ENCODE measurements at regions not wholly inside any gene's neighbourhood (a gene's known extent, or its start where the extent isn't known, plus 50 kb on each side); places are given as distances from the start of the nearest gene placed in this dataset.

GRCh38 chr4:147117431-147117830 lies 171.8 kb upstream of the TTC29 start:
- peaks cover 6 to 7% of the 10 kb centered on the region in 2 donors for H3K9me3 ChIP-seq
- peak overlapping the region; percentile 8 to 21 for H3K27ac ChIP-seq
- H3K36me3 ChIP-seq, result no peaks in the 10 kb centered on the region
- intact Hi-C loops (cut with DNase I; ENCODE audit: low total_unique reads), result no loop called here
- TF ChIP-seq POLR2A (IDR thresholded peaks at IDR 0.05) (no peak), POLR2AphosphoS5 (IDR thresholded peaks at IDR 0.05) (no peak), CTCF (IDR thresholded peaks at IDR 0.05) (no peak)
- H3K27me3 ChIP-seq, result no peaks in the 10 kb centered on the region
- no peaks in the 10 kb centered on the region for H3K4me1 ChIP-seq
- DNase-seq (ENCODE audit: low spot score in 2 of 2), result no peak
- H3K4me3 ChIP-seq, result no peak overlapping the region

GRCh38 chr4:147118528-147118927 lies 172.9 kb upstream of the TTC29 start:
- Histone ChIP-seq H3K27ac (no peak overlapping the region), H3K4me3 (no peak overlapping the region), H3K4me1 (no peaks in the 10 kb centered on the region), H3K27me3 (no peaks in the 10 kb centered on the region), H3K36me3 (no peaks in the 10 kb centered on the region), H3K9me3 (peaks cover 6 to 7% of the 10 kb centered on the region in 2 donors)
- TF ChIP-seq POLR2AphosphoS5 (IDR thresholded peaks at IDR 0.05) (no peak), CTCF (IDR thresholded peaks at IDR 0.05) (no peak), POLR2A (IDR thresholded peaks at IDR 0.05) (no peak)
- no peak for DNase-seq (ENCODE audit: low spot score in 2 of 2)
- intact Hi-C loops (cut with DNase I; ENCODE audit: low total_unique reads), result no loop called here

GRCh38 chr4:147122685-147123084 lies 177.0 kb upstream of the TTC29 start:
- Histone ChIP-seq H3K4me3 (no peak overlapping the region), H3K36me3 (no peaks in the 10 kb centered on the region), H3K9me3 (no peaks in the 10 kb centered on the region), H3K4me1 (no peaks in the 10 kb centered on the region), H3K27me3 (no peaks in the 10 kb centered on the region), H3K27ac (no peak overlapping the region)
- DNase-seq (ENCODE audit: low spot score in 2 of 2), result no peak
- TF ChIP-seq POLR2A (IDR thresholded peaks at IDR 0.05) (no peak), POLR2AphosphoS5 (IDR thresholded peaks at IDR 0.05) (no peak), CTCF (IDR thresholded peaks at IDR 0.05) (no peak)
- intact Hi-C loops (cut with DNase I; ENCODE audit: low total_unique reads), result no loop called here

- TF ChIP-seq POLR2A (IDR thresholded peaks at IDR 0.05), result no peak
- no peak for TF ChIP-seq POLR2AphosphoS5 (IDR thresholded peaks at IDR 0.05)
- no peak for TF ChIP-seq CTCF (IDR thresholded peaks at IDR 0.05)
- Histone ChIP-seq H3K9me3 (no peaks in the 10 kb centered on the region), H3K4me3 (no peak overlapping the region), H3K27me3 (no peaks in the 10 kb centered on the region), H3K27ac (no peak overlapping the region), H3K4me1 (no peaks in the 10 kb centered on the region), H3K36me3 (no peaks in the 10 kb centered on the region)
- intact Hi-C loops (cut with DNase I; ENCODE audit: low total_unique reads), result no loop called here
- no peak for DNase-seq (ENCODE audit: low spot score in 2 of 2)
These were observed 177.5 kb upstream of the TTC29 start for GRCh38 chr4:147123146-147123545.

GRCh38 chr4:147128787-147129186 lies 183.1 kb upstream of the TTC29 start:
- intact Hi-C loops (cut with DNase I; ENCODE audit: low total_unique reads), result no loop called here
- Histone ChIP-seq H3K4me3 (no peak overlapping the region), H3K27ac (no peak overlapping the region)

More at GRCh38 chr4:147128787-147129186, 183.1 kb upstream of the TTC29 start:
- Histone ChIP-seq H3K4me1 (no peaks in the 10 kb centered on the region), H3K27me3 (no peaks in the 10 kb centered on the region), H3K36me3 (no peaks in the 10 kb centered on the region), H3K9me3 (no peaks in the 10 kb centered on the region)
- TF ChIP-seq CTCF (IDR thresholded peaks at IDR 0.05) (no peak), POLR2A (IDR thresholded peaks at IDR 0.05) (no peak), POLR2AphosphoS5 (IDR thresholded peaks at IDR 0.05) (no peak)
- DNase-seq (ENCODE audit: low spot score in 2 of 2), result no peak

Measured in breast epithelium (tissue), 4 donors.